ENCODE measurements at regions not wholly inside any gene's neighbourhood (a gene's known extent, or its start where the extent isn't known, plus 50 kb on each side); places are given as distances from the start of the nearest gene placed in this dataset.
A peak's percentile ranks its signal among the peaks of the same experiment; 100 is the strongest.

GRCh38 chr3:177318559-177318958 lies 121.3 kb upstream of the TBL1XR1 start:
- DNase-seq (no peak), ATAC-seq (replicated peaks in 1 of 4) (no peak)
- Histone ChIP-seq H3K4me1 (ENCODE audit: control insufficient read depth in 1 of 2, extremely low read depth in 1 of 2, insufficient read depth in 2 of 2, low read length in 2 of 2) (peaks cover 14 to 16% of the 10 kb centered on the region in 2 experiments), H3K27ac (ENCODE audit: low read length) (no peak overlapping the region), H3K4me3 (ENCODE audit: control insufficient read depth in 1 of 2, extremely low read depth in 1 of 2, low read length in 1 of 2) (no peak overlapping the region), H3K9me3 (no peaks in the 10 kb centered on the region), H3K36me3 (ENCODE audit: control insufficient read depth in 2 of 2, extremely low read depth in 1 of 2, insufficient read depth in 1 of 2, low read length in 1 of 2) (no peaks in the 10 kb centered on the region), H3K27me3 (replicated peaks in 1 of 2; ENCODE audit: control insufficient read depth in 2 of 2, extremely low read depth in 1 of 2, insufficient read depth in 2 of 2, low read length in 1 of 2) (no peaks in the 10 kb centered on the region)
- CTCF ChIA-PET = no interaction called here
- Mint-ChIP-seq H3K9me3 (peaks cover 0 to 3% (median 0%) of the 10 kb centered on the region in 3 donors), H3K4me3 (peak overlapping the region in 1 of 3 donors; percentile 9), H3K4me1 (peaks cover 35 to 39% (median 38%) of the 10 kb centered on the region in 3 donors), H3K27ac (no peak overlapping the region), H3K27me3 (no peaks in the 10 kb centered on the region), H3K36me3 (no peaks in the 10 kb centered on the region)
- no CpG with 5 or more reads among the region's 1 CpG for WGBS (ENCODE audit: insufficient coverage)
- POLR2A ChIA-PET = no interaction called here

- no peak overlapping the region for H3K27ac ChIP-seq (ENCODE audit: low read length)
- DNase-seq = no peak
- H3K9me3 ChIP-seq = no peaks in the 10 kb centered on the region
- peak in 3 of 4 experiments; percentile 47 to 71 (median 59) for ATAC-seq (replicated peaks in 1 of 4)
- H3K4me1 Mint-ChIP-seq = peaks cover 35 to 39% (median 38%) of the 10 kb centered on the region in 3 donors
- H3K9me3 Mint-ChIP-seq = peaks cover 0 to 3% (median 0%) of the 10 kb centered on the region in 3 donors
- no peaks in the 10 kb centered on the region for H3K36me3 Mint-ChIP-seq
- no peak overlapping the region for H3K4me3 ChIP-seq (ENCODE audit: control insufficient read depth in 1 of 2, extremely low read depth in 1 of 2, low read length in 1 of 2)
- H3K4me3 Mint-ChIP-seq = peak overlapping the region in 2 of 3 donors; percentile 7 to 24
- peaks cover 14 to 16% of the 10 kb centered on the region in 2 experiments for H3K4me1 ChIP-seq (ENCODE audit: control insufficient read depth in 1 of 2, extremely low read depth in 1 of 2, insufficient read depth in 2 of 2, low read length in 2 of 2)
- H3K27ac Mint-ChIP-seq = peak overlapping the region; percentile 21 to 81
- no peaks in the 10 kb centered on the region for H3K27me3 ChIP-seq (replicated peaks in 1 of 2; ENCODE audit: control insufficient read depth in 2 of 2, extremely low read depth in 1 of 2, insufficient read depth in 2 of 2, low read length in 1 of 2)
- 90% methylated on average over 2 of the region's 4 CpGs for WGBS (ENCODE audit: insufficient coverage)
- no peaks in the 10 kb centered on the region for H3K36me3 ChIP-seq (ENCODE audit: control insufficient read depth in 2 of 2, extremely low read depth in 1 of 2, insufficient read depth in 1 of 2, low read length in 1 of 2)
- H3K27me3 Mint-ChIP-seq = no peaks in the 10 kb centered on the region
- ChIA-PET POLR2A (no interaction called here), CTCF (no interaction called here)
Observed at GRCh38 chr3:177320765-177321247, 123.5 kb upstream of the TBL1XR1 start.

GRCh38 chr3:177321819-177322218 lies 124.5 kb upstream of the TBL1XR1 start:
- peaks cover 14 to 16% of the 10 kb centered on the region in 2 experiments for H3K4me1 ChIP-seq (ENCODE audit: control insufficient read depth in 1 of 2, extremely low read depth in 1 of 2, insufficient read depth in 2 of 2, low read length in 2 of 2)
- ChIA-PET POLR2A (no interaction called here), CTCF (no interaction called here)
- H3K27me3 Mint-ChIP-seq = no peaks in the 10 kb centered on the region
- H3K4me3 Mint-ChIP-seq = no peak overlapping the region
- no peaks in the 10 kb centered on the region for H3K27me3 ChIP-seq (replicated peaks in 1 of 2; ENCODE audit: control insufficient read depth in 2 of 2, extremely low read depth in 1 of 2, insufficient read depth in 2 of 2, low read length in 1 of 2)
- no CpG with 5 or more reads among the region's 6 CpGs for WGBS (ENCODE audit: insufficient coverage)
- no peak overlapping the region for H3K4me3 ChIP-seq (ENCODE audit: control insufficient read depth in 1 of 2, extremely low read depth in 1 of 2, low read length in 1 of 2)
- no peak overlapping the region for H3K27ac ChIP-seq (ENCODE audit: low read length)
- ATAC-seq (replicated peaks in 1 of 4) (no peak), DNase-seq (no peak)
- peaks cover 0 to 3% (median 0%) of the 10 kb centered on the region in 3 donors for H3K9me3 Mint-ChIP-seq
- peak overlapping the region in 1 of 2 donors; percentile 81 for H3K27ac Mint-ChIP-seq
- H3K36me3 Mint-ChIP-seq = no peaks in the 10 kb centered on the region
- peaks cover 35 to 39% (median 38%) of the 10 kb centered on the region in 3 donors for H3K4me1 Mint-ChIP-seq
- H3K36me3 ChIP-seq (ENCODE audit: control insufficient read depth in 2 of 2, extremely low read depth in 1 of 2, insufficient read depth in 1 of 2, low read length in 1 of 2) = no peaks in the 10 kb centered on the region
- no peaks in the 10 kb centered on the region for H3K9me3 ChIP-seq

GRCh38 chr3:177322881-177323280 lies 125.6 kb upstream of the TBL1XR1 start:
- no peak for ATAC-seq (replicated peaks in 1 of 4)
- CTCF ChIA-PET = no interaction called here
- Mint-ChIP-seq H3K36me3 (no peaks in the 10 kb centered on the region), H3K27ac (no peak overlapping the region), H3K4me3 (no peak overlapping the region), H3K4me1 (peaks cover 27 to 35% (median 31%) of the 10 kb centered on the region in 3 donors), H3K27me3 (no peaks in the 10 kb centered on the region), H3K9me3 (peaks cover 0 to 3% (median 0%) of the 10 kb centered on the region in 3 donors)
- H3K9me3 ChIP-seq = no peaks in the 10 kb centered on the region
- DNase-seq = no peak
- 95% methylated on average over 7 of the region's 10 CpGs for whole genome bisulfite sequencing (ENCODE audit: insufficient coverage)
- H3K27ac ChIP-seq (ENCODE audit: low read length) = no peak overlapping the region
- peaks cover 14 to 16% of the 10 kb centered on the region in 2 experiments for H3K4me1 ChIP-seq (ENCODE audit: control insufficient read depth in 1 of 2, extremely low read depth in 1 of 2, insufficient read depth in 2 of 2, low read length in 2 of 2)
- no peak overlapping the region for H3K4me3 ChIP-seq (ENCODE audit: control insufficient read depth in 1 of 2, extremely low read depth in 1 of 2, low read length in 1 of 2)
- POLR2A ChIA-PET = interaction anchor here in 1 of 2 donors (0.6 kb wide), 1 partner anchor 1747 kb away, joined by 3 read pairs; no protein-coding TSS in a partner anchor
- no peaks in the 10 kb centered on the region for H3K27me3 ChIP-seq (replicated peaks in 1 of 2; ENCODE audit: control insufficient read depth in 2 of 2, extremely low read depth in 1 of 2, insufficient read depth in 2 of 2, low read length in 1 of 2)
- H3K36me3 ChIP-seq (ENCODE audit: control insufficient read depth in 2 of 2, extremely low read depth in 1 of 2, insufficient read depth in 1 of 2, low read length in 1 of 2) = no peaks in the 10 kb centered on the region

DNA sequence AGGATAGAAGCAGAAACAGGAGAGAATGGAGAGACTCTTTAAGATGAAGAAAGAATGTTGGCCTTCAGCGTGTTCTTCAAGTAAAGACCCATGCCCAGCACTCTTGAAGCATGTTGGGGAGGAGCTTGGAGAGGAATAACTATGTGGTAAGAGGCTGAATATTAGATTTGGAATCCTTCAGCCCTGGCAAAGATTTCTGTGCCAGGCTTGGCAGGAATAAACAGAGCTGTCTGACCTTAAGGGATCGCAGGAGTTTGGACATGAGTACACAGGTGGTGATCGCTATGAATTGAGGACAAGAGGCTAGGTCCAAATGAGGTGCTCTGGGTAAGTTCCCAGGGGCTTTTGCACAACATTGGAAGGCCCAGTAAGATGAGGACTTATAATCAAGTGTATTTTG lies 132.6 kb upstream of the TBL1XR1 start:
- Mint-ChIP-seq H3K4me1 (peaks cover 0 to 6% (median 3%) of the 10 kb centered on the region in 3 donors), H3K9me3 (no peaks in the 10 kb centered on the region), H3K27ac (no peak overlapping the region), H3K27me3 (no peaks in the 10 kb centered on the region), H3K36me3 (no peaks in the 10 kb centered on the region), H3K4me3 (no peak overlapping the region)
- H3K27ac ChIP-seq (ENCODE audit: low read length) = no peak overlapping the region
- ChIA-PET POLR2A (no interaction called here), CTCF (interaction anchor here in 1 of 2 donors (0.8 kb wide), 1 partner anchor 209 kb away, joined by 3 read pairs; no protein-coding TSS in a partner anchor)
- H3K4me1 ChIP-seq (ENCODE audit: control insufficient read depth in 1 of 2, extremely low read depth in 1 of 2, insufficient read depth in 2 of 2, low read length in 2 of 2) = no peaks in the 10 kb centered on the region
- no peaks in the 10 kb centered on the region for H3K36me3 ChIP-seq (ENCODE audit: control insufficient read depth in 2 of 2, extremely low read depth in 1 of 2, insufficient read depth in 1 of 2, low read length in 1 of 2)
- H3K27me3 ChIP-seq (replicated peaks in 1 of 2; ENCODE audit: control insufficient read depth in 2 of 2, extremely low read depth in 1 of 2, insufficient read depth in 2 of 2, low read length in 1 of 2) = no peaks in the 10 kb centered on the region
- no peaks in the 10 kb centered on the region for H3K9me3 ChIP-seq
- ATAC-seq (replicated peaks in 1 of 4) (no peak), DNase-seq (no peak)
- H3K4me3 ChIP-seq (ENCODE audit: control insufficient read depth in 1 of 2, extremely low read depth in 1 of 2, low read length in 1 of 2) = no peak overlapping the region
- WGBS (ENCODE audit: insufficient coverage) = 100% methylated on average over 2 of the region's 3 CpGs

GRCh38 chr3:177330779-177331178 lies 133.5 kb upstream of the TBL1XR1 start:
- no peak for DNase-seq
- no peaks in the 10 kb centered on the region for H3K36me3 ChIP-seq (ENCODE audit: control insufficient read depth in 2 of 2, extremely low read depth in 1 of 2, insufficient read depth in 1 of 2, low read length in 1 of 2)
- no peak overlapping the region for H3K4me3 ChIP-seq (ENCODE audit: control insufficient read depth in 1 of 2, extremely low read depth in 1 of 2, low read length in 1 of 2)
- no peaks in the 10 kb centered on the region for H3K27me3 ChIP-seq (replicated peaks in 1 of 2; ENCODE audit: control insufficient read depth in 2 of 2, extremely low read depth in 1 of 2, insufficient read depth in 2 of 2, low read length in 1 of 2)
- no peak overlapping the region for H3K27ac ChIP-seq (ENCODE audit: low read length)
- no peaks in the 10 kb centered on the region for H3K4me1 ChIP-seq (ENCODE audit: control insufficient read depth in 1 of 2, extremely low read depth in 1 of 2, insufficient read depth in 2 of 2, low read length in 2 of 2)
- no CpG with 5 or more reads among the region's 6 CpGs for WGBS (ENCODE audit: insufficient coverage)
- no peak for ATAC-seq (replicated peaks in 1 of 4)
- peaks cover 0 to 6% (median 3%) of the 10 kb centered on the region in 3 donors for H3K4me1 Mint-ChIP-seq
- no peak overlapping the region for H3K27ac Mint-ChIP-seq
- ChIA-PET CTCF (no interaction called here), POLR2A (no interaction called here)
- no peaks in the 10 kb centered on the region for H3K36me3 Mint-ChIP-seq
- no peak overlapping the region for H3K4me3 Mint-ChIP-seq
- no peaks in the 10 kb centered on the region for H3K9me3 Mint-ChIP-seq
- no peaks in the 10 kb centered on the region for H3K9me3 ChIP-seq
- H3K27me3 Mint-ChIP-seq = no peaks in the 10 kb centered on the region
